GM23338 (cell line): ENCODE measurements at regions not wholly inside any gene's neighbourhood (a gene's known extent, or its start where the extent isn't known, plus 50 kb on each side); places are given as distances from the start of the nearest gene placed in this dataset.

Experiments
- ATAC-seq: fragments of 200-7000 bp; cut with Tn5 transposase; 3 replicates; pipeline ENCODE4 v1.9.1; 2020
- DNase-seq: peaks from one replicate; pipeline ENCODE4 v3.0.0-alpha.2; 2015; ENCODE audit warnings: low spot score
- H2AFZ ChIP-seq: fragments of 200-600 bp; sonication (generic); 2 replicates; pipeline ENCODE4 v1.8.0; 2016; ENCODE audit warnings: antibody characterized with exemption, mild to moderate bottlenecking, moderate library complexity
- H3F3A ChIP-seq: fragments of 200-600 bp; sonication (generic); replicated peaks from 2 replicates; pipeline ENCODE4 v1.8.0; 2017; ENCODE audit warnings: antibody characterized with exemption, mixed run types, low read depth
- H3K27ac ChIP-seq: fragments of 200-600 bp; sonication (generic); 2 replicates; pipeline ENCODE4 v1.6.1; 2016; ENCODE audit warnings: low read depth
- H3K27me3 ChIP-seq: fragments of 200-600 bp; sonication (generic); 2 replicates; pipeline ENCODE4 v1.8.0; 2016; ENCODE audit warnings: mild to moderate bottlenecking, mixed run types, moderate library complexity; ENCODE audit not compliant: insufficient read depth
- H3K36me3 ChIP-seq: fragments of 200-600 bp; sonication (generic); 2 replicates; pipeline ENCODE4 v1.8.0; 2016; ENCODE audit warnings: mild to moderate bottlenecking; ENCODE audit not compliant: insufficient read depth
- H3K4me1 ChIP-seq: fragments of 200-600 bp; sonication (generic); 2 replicates; pipeline ENCODE4 v1.8.0; 2016; ENCODE audit warnings: mild to moderate bottlenecking, moderate library complexity; ENCODE audit not compliant: insufficient read depth
- H3K4me2 ChIP-seq: fragments of 200-600 bp; sonication (generic); 2 replicates; pipeline ENCODE4 v1.7.1; 2017; ENCODE audit warnings: mixed run types
- H3K4me3 ChIP-seq: fragments of 200-600 bp; sonication (generic); 2 replicates; pipeline ENCODE4 v1.6.1; 2016; ENCODE audit warnings: mixed run types
- H3K79me2 ChIP-seq: fragments of 200-600 bp; sonication (generic); replicated peaks from 2 replicates; pipeline ENCODE4 v1.8.0; 2017; ENCODE audit warnings: mild to moderate bottlenecking; ENCODE audit not compliant: insufficient read depth
- H3K9me2 ChIP-seq: fragments of 200-600 bp; sonication (generic); 2 replicates; pipeline ENCODE4 v1.8.0; 2017; ENCODE audit not compliant: insufficient read depth
- H4K20me1 ChIP-seq: fragments of 200-600 bp; sonication (generic); replicated peaks from 2 replicates; pipeline ENCODE4 v1.8.0; 2017; ENCODE audit warnings: mild to moderate bottlenecking; ENCODE audit not compliant: insufficient read depth
- H3K27ac Mint-ChIP-seq: 2 replicates; pipeline ENCODE4 v1.8.0; 2020; ENCODE audit warnings: inconsistent platforms, mild to moderate bottlenecking, moderate library complexity, mixed read lengths
- H3K27me3 Mint-ChIP-seq: 3 replicates; pipeline ENCODE4 v1.8.0; 2022; ENCODE audit warnings: low read depth, mild to moderate bottlenecking, moderate library complexity, mixed read lengths, inconsistent platforms; ENCODE audit not compliant: insufficient read depth, poor library complexity
- H3K36me3 Mint-ChIP-seq: 3 replicates; pipeline ENCODE4 v1.8.0; 2021; ENCODE audit warnings: low read depth, mild to moderate bottlenecking, inconsistent platforms, moderate library complexity, mixed read lengths
- H3K4me1 Mint-ChIP-seq: 3 replicates; pipeline ENCODE4 v1.8.0; 2020; ENCODE audit warnings: mild to moderate bottlenecking, inconsistent platforms, mixed read lengths
- H3K4me3 Mint-ChIP-seq: 3 replicates; pipeline ENCODE4 v1.8.0; 2021; ENCODE audit warnings: moderate library complexity, mild to moderate bottlenecking, inconsistent platforms, mixed read lengths
- H3K9me3 Mint-ChIP-seq: 3 replicates; pipeline ENCODE4 v1.8.0; 2020; ENCODE audit warnings: moderate library complexity, mild to moderate bottlenecking, inconsistent platforms, mixed read lengths
- CREB1 ChIP-seq: fragments of 250-450 bp; sonication (Bioruptor Pico); IDR thresholded peaks from 2 replicates; pipeline ENCODE4 v1.5.0; 2020; ENCODE audit warnings: low read depth, mild to moderate bottlenecking, moderate library complexity
- CTCF ChIP-seq, 2 experiments: fragments of 200-600 bp in 1 of 2; sonication (generic) in 1 of 2; conservative IDR thresholded peaks; 2 replicates each; pipeline versions ENCODE4 v1.5.1 to v1.6.1; 2016 to 2017; ENCODE audit warnings: antibody characterized with exemption in 2 of 2, low read depth in 2 of 2, mild to moderate bottlenecking in 2 of 2, moderate library complexity in 1 of 2
- EZH2 ChIP-seq: fragments of 200-600 bp; sonication (generic); IDR thresholded peaks from one replicate; pipeline ENCODE4 v1.8.0; 2017; ENCODE audit warnings: antibody characterized with exemption, mild to moderate bottlenecking, low read depth; ENCODE audit not compliant: unreplicated experiment
- EZH2phosphoT487 ChIP-seq: fragments of 200-600 bp; sonication (generic); IDR thresholded peaks from one replicate; pipeline ENCODE4 v1.8.1; 2018; ENCODE audit warnings: antibody characterized with exemption; ENCODE audit not compliant: unreplicated experiment
- JUNB ChIP-seq: IDR thresholded peaks from one replicate; pipeline ENCODE4 v1.6.1; 2016; ENCODE audit warnings: antibody characterized with exemption; ENCODE audit not compliant: unreplicated experiment
- NANOG ChIP-seq: IDR thresholded peaks from 2 replicates; pipeline ENCODE4 v1.6.1; 2016; ENCODE audit warnings: antibody characterized with exemption, borderline replicate concordance
- POLR2AphosphoS5 ChIP-seq: IDR thresholded peaks from 2 replicates; pipeline ENCODE4 v1.6.1; 2016; ENCODE audit warnings: antibody characterized with exemption, low read depth
- REST ChIP-seq: IDR thresholded peaks from one replicate; pipeline ENCODE4 v1.6.1; 2018; ENCODE audit warnings: antibody characterized with exemption; ENCODE audit not compliant: unreplicated experiment
- STAT1 ChIP-seq: IDR thresholded peaks from one replicate; pipeline ENCODE4 v1.6.1; 2016; ENCODE audit warnings: antibody characterized with exemption; ENCODE audit not compliant: unreplicated experiment
- ZNF114 ChIP-seq: fragments of 250-450 bp; sonication (Bioruptor Pico); IDR thresholded peaks from 2 replicates; pipeline ENCODE4 v1.5.0; 2020; ENCODE audit warnings: mild to moderate bottlenecking, moderate library complexity
- ZNF331 ChIP-seq: fragments of 250-450 bp; sonication (Bioruptor Pico); IDR thresholded peaks from 2 replicates; pipeline ENCODE4 v1.5.0; 2020; ENCODE audit warnings: low read depth, mild to moderate bottlenecking, moderate library complexity
- TF ChIP-seq, protein P1 (sequence below): fragments of 250-450 bp; sonication (Bioruptor Pico); IDR thresholded peaks from 2 replicates; pipeline ENCODE4 v1.5.0; 2020; ENCODE audit warnings: mild to moderate bottlenecking, moderate library complexity
- TF ChIP-seq, protein P2 (sequence below): IDR thresholded peaks from 2 replicates; pipeline ENCODE4 v1.6.1; 2016; ENCODE audit warnings: antibody characterized with exemption

GRCh38 chr16:77562497-77562896 lies 127.7 kb upstream of the ADAMTS18 start:
- Mint-ChIP-seq H3K27ac (no peak overlapping the region), H3K27me3 (no peaks in the 10 kb centered on the region), H3K4me1 (no peaks in the 10 kb centered on the region), H3K4me3 (no peak overlapping the region), H3K36me3 (no peaks in the 10 kb centered on the region), H3K9me3 (no peaks in the 10 kb centered on the region; the same call in 2 of the 3 replicates)
- Histone ChIP-seq H3K4me3 (no peak overlapping the region), H3K4me2 (no peak overlapping the region), H2AFZ (no peak overlapping the region), H4K20me1 (no peaks in the 10 kb centered on the region), H3K27ac (no peak overlapping the region), H3F3A (no peaks in the 10 kb centered on the region), H3K4me1 (no peaks in the 10 kb centered on the region), H3K79me2 (no peaks in the 10 kb centered on the region), H3K9me2 (no peaks in the 10 kb centered on the region; the same call in 1 of the 2 replicates), H3K36me3 (no peaks in the 10 kb centered on the region), H3K27me3 (no peaks in the 10 kb centered on the region)
- DNase-seq = no peak
- no peak for ATAC-seq
- TF ChIP-seq ZNF331 (CRISPR knock-in tag) (no peak), NANOG (no peak), STAT1 (no peak), POLR2AphosphoS5 (no peak), CREB1 (CRISPR knock-in tag) (no peak), ZNF114 (CRISPR knock-in tag) (no peak), EZH2phosphoT487 (no peak), CTCF (conservative IDR thresholded peaks at IDR 0.05; ENCODE audit: low read depth in 2 of 2) (no peak), EZH2 (no peak), JUNB (no peak), REST (no peak)
- TF ChIP-seq, protein P1, sequence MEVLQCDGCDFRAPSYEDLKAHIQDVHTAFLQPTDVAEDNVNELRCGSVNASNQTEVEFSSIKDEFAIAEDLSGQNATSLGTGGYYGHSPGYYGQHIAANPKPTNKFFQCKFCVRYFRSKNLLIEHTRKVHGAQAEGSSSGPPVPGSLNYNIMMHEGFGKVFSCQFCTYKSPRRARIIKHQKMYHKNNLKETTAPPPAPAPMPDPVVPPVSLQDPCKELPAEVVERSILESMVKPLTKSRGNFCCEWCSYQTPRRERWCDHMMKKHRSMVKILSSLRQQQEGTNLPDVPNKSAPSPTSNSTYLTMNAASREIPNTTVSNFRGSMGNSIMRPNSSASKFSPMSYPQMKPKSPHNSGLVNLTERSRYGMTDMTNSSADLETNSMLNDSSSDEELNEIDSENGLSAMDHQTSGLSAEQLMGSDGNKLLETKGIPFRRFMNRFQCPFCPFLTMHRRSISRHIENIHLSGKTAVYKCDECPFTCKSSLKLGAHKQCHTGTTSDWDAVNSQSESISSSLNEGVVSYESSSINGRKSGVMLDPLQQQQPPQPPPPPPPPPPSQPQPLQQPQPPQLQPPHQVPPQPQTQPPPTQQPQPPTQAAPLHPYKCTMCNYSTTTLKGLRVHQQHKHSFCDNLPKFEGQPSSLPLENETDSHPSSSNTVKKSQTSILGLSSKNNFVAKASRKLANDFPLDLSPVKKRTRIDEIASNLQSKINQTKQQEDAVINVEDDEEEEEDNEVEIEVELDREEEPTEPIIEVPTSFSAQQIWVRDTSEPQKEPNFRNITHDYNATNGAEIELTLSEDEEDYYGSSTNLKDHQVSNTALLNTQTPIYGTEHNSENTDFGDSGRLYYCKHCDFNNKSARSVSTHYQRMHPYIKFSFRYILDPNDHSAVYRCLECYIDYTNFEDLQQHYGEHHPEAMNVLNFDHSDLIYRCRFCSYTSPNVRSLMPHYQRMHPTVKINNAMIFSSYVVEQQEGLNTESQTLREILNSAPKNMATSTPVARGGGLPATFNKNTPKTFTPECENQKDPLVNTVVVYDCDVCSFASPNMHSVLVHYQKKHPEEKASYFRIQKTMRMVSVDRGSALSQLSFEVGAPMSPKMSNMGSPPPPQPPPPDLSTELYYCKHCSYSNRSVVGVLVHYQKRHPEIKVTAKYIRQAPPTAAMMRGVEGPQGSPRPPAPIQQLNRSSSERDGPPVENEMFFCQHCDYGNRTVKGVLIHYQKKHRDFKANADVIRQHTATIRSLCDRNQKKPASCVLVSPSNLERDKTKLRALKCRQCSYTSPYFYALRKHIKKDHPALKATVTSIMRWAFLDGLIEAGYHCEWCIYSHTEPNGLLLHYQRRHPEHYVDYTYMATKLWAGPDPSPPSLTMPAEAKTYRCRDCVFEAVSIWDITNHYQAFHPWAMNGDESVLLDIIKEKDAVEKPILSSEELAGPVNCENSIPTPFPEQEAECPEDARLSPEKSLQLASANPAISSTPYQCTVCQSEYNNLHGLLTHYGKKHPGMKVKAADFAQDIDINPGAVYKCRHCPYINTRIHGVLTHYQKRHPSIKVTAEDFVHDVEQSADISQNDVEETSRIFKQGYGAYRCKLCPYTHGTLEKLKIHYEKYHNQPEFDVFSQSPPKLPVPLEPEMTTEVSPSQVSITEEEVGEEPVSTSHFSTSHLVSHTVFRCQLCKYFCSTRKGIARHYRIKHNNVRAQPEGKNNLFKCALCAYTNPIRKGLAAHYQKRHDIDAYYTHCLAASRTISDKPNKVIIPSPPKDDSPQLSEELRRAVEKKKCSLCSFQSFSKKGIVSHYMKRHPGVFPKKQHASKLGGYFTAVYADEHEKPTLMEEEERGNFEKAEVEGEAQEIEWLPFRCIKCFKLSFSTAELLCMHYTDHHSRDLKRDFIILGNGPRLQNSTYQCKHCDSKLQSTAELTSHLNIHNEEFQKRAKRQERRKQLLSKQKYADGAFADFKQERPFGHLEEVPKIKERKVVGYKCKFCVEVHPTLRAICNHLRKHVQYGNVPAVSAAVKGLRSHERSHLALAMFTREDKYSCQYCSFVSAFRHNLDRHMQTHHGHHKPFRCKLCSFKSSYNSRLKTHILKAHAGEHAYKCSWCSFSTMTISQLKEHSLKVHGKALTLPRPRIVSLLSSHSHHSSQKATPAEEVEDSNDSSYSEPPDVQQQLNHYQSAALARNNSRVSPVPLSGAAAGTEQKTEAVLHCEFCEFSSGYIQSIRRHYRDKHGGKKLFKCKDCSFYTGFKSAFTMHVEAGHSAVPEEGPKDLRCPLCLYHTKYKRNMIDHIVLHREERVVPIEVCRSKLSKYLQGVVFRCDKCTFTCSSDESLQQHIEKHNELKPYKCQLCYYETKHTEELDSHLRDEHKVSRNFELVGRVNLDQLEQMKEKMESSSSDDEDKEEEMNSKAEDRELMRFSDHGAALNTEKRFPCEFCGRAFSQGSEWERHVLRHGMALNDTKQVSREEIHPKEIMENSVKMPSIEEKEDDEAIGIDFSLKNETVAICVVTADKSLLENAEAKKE (CRISPR knock-in tag) = no peak
- TF ChIP-seq, protein P2, sequence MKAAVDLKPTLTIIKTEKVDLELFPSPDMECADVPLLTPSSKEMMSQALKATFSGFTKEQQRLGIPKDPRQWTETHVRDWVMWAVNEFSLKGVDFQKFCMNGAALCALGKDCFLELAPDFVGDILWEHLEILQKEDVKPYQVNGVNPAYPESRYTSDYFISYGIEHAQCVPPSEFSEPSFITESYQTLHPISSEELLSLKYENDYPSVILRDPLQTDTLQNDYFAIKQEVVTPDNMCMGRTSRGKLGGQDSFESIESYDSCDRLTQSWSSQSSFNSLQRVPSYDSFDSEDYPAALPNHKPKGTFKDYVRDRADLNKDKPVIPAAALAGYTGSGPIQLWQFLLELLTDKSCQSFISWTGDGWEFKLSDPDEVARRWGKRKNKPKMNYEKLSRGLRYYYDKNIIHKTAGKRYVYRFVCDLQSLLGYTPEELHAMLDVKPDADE = no peak
